ENCODE measurements at regions not wholly inside any gene's neighbourhood (a gene's known extent, or its start where the extent isn't known, plus 50 kb on each side); places are given as distances from the start of the nearest gene placed in this dataset.

DNA sequence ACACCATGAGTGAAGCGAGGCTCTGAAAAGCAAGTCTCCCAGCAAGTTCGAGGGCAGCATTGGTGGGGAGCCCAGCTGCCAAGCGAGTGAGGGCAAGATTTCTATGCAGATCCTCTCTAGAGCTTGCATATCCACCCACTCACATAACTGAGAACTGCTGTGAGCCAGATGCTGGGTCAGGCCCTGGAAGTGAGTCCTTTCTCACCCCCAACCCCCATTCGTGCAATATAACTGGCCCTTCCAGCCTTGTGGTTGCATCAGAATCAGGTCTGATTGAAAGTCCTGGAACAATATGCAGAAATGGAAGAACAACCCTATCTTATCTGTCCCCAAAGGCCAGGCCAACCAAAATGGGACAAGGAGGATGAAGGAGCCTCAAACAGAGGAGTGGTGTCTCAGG lies 146.6 kb downstream of the IRX5 start:
- TF ChIP-seq, protein P1, sequence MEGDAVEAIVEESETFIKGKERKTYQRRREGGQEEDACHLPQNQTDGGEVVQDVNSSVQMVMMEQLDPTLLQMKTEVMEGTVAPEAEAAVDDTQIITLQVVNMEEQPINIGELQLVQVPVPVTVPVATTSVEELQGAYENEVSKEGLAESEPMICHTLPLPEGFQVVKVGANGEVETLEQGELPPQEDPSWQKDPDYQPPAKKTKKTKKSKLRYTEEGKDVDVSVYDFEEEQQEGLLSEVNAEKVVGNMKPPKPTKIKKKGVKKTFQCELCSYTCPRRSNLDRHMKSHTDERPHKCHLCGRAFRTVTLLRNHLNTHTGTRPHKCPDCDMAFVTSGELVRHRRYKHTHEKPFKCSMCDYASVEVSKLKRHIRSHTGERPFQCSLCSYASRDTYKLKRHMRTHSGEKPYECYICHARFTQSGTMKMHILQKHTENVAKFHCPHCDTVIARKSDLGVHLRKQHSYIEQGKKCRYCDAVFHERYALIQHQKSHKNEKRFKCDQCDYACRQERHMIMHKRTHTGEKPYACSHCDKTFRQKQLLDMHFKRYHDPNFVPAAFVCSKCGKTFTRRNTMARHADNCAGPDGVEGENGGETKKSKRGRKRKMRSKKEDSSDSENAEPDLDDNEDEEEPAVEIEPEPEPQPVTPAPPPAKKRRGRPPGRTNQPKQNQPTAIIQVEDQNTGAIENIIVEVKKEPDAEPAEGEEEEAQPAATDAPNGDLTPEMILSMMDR (IDR thresholded peaks at IDR 0.05): no peak
- TF ChIP-seq POLR2A (IDR thresholded peaks at IDR 0.05): no peak
